ENCODE measurements at regions not wholly inside any gene's neighbourhood (a gene's known extent, or its start where the extent isn't known, plus 50 kb on each side); places are given as distances from the start of the nearest gene placed in this dataset.

DNA sequence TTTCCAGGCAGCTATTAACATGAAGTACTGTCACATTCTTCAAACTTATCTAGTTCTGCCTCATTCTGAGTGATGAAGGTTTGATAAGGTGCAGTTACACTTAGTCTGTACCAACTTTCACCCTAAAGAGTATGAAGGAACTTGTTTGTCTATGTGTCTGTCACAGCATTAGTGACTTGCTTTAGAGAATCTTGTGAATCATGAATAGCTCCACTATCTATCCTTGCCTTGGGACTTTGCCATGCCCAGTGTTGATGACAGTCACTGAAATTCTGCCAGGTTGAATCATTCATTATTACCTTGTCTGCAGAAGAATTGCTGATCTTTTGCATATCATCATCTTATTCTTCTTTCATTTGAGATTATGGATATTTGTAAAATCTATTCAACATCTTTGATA is 50.9 kb upstream of the A1CF start:
- DNase-seq = no peak

DNA sequence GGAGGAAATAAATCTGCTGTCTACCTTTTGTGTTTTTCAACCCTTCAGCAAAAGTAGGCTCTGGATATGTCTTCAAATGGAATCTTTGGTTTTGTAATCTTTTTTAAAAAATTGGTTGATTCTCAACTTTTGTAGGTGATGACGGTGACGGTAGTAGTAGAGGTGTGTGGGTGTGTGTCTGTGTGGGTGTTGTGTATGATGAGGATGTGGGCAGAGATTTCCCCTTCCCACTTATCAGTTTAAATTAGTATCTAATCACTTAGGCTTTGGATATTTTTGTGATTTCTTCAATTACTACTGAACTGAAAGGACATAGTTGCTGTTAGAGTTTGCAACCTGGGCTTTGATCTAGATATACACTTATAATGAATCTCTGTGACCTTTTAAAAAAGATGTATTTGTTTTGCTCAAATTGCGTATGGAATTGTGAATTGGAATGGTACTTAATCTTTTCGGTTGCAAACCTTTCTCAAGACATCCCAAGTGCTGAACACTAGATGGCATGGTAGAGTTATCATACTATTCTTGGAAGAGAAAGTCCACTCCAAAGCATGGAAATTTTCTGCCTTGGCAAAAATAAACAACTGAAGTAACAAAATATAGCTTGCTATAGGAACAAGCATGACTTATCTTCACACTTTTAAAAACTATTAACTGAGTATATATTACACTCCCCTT is 51.9 kb upstream of the A1CF start:
- peak; percentile 14 for DNase-seq

DNA sequence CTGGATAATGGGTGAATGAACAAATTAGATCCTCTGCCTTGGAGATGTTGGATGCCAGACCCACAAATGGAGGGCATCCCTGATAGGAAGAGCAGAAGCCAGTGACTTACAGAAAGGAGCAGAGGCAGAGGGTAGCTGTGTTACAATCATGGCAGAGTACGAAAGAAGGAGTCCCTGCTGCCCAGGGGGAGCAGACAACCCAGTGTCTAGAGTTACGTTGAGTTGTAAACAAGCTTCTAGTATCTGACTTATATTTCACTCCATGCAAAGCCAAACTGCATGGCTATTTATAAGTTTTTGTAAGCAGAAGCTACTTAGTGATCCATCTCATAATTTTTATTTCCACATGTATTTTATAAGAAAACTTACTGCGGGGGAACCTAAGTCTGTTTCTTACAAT is 56.2 kb upstream of the A1CF start:
- no peak for DNase-seq

DNA sequence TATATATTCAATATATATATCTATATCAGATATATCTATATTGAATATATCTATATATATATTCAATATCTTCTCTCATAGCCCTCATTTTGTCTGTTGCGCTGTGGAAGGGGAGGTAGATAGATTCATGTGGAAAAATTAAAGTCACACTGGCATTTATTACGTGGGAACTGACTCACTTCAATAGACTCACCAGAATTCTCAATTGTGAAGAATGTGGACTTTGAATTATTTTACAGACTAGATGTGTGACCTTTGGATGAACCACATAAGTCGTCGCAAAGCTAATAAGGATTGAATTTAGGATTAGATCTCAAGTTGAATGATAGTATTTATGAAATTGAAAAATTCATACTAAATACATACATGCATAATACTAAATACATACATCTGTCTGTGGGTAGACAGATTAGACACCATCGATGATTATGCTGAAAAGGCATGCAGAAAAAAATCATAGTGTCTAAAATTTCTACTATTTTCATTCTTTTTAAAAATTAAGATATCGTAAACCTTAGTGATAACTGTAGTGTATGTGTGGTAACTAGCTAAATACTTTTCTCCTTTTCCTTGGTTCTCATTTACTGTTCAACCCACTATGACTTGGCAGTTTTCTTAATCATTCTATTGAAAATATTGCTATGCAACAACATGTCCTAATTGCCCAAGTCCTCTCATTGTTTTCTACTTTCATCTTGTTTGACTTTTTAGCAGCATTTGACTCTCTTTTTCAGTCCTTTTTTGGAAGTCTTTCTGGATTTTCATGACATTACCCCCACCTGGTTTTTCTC is 61.8 kb upstream of the A1CF start:
- DNase-seq = no peak

DNA sequence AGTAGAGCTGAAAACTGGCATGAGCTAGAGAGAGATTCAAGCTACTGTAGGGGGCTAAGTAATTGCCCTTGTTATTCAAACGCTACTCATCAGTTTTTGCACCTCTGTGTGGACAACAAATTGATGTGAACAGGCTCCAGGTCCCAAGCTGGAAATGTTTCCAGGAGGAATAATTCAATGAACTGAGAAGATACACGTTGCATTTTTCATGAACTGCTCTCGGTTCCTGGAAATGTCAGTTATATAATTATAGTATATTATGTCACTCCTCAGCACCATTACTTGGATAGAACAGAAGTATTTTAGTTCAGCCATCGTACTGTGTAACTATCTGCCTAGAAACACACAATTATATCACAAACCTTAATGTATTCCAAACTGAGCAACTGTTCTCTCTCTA is 65.9 kb upstream of the A1CF start:
- DNase-seq = no peak

DNA sequence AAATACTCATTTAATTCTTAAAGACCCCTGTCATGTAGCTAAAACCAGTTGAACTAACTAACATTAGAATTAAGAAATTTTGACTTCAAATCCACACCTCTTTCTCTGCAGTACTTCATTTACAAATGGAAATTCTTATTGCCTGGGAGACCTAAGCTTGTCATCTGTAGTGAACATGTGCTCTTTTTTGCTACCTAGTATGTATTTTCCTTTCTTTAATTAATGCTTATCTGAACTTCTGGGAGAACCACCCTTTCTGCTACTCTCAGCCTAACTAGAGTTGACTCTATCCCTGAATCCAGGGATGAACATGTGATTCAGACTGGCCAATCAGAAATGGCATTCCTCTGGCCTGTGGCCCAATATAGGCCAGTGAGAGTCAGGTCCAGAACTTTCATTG is 75.9 kb upstream of the A1CF start:
- no peak for DNase-seq

DNA sequence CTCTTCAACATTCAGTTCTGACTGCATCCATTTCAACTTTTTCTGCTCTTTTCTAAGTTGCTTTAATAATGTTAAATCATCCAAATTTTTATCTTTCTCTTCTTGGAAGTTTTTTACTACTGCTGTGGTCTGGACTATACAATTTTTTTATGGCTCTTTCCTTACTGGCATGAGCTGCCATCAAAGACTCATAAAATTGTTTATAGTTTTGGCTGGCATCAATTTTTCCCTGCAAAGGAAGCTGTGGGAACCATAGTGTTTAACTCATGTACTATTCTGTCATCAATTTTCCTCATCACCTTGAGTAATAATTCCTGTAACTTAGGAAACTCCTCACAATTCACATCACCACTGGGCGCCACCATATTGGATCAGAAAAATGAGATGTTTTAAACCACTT is 77.6 kb upstream of the A1CF start:
- no peak for DNase-seq

DNA sequence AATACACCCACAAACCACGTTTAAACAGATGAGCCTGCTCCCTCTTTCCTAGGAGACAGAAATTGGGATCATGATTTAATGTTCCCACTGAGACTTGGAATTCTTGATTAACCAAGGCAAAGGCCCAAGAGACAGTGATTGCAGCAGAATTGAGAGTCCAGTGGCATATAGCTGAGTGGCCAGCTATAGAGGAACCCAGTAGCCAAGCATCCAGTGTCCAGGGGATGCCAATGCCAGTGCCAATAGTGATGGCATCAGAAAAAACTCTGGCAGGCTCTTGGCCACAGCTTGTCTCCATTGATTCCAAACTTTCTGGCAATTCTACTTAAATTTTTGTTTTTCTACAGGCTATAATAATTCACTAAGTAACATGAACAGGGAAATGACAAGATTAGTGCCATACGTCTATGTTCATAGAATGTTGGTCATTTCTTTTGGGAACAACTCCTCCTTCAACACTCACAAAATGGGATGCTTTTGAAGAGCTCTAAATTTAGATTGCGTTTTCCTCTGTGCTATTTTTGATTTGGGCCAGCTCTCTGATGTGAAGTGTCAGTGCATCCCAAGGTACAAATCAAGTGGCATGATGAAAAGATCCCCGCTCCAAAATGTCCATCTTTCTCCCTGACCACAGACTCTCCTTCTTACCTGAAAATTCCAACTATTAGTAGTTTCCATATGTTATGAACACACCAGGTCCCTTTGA is 83.1 kb upstream of the A1CF start:
- DNase-seq = no peak

DNA sequence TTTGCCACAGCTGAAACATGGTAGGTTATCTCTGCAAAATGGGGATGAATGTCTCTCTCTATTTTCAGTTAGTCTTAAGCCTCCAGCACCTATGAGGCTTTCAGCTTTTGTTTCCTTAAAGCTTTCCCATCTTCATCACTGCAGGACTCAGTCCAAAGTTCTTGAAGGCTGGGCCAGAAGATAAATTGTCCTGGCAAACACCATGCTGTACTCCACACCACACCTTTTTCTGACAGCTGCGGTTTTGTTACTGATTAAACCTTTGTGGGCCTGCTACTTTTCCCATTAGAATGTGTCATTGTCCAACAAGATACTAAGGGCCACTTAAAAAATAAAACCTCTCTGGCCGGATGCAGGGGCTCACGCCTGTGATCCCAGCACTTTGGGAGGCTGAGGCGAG is 87.2 kb upstream of the A1CF start:
- DNase-seq = no peak

DNA sequence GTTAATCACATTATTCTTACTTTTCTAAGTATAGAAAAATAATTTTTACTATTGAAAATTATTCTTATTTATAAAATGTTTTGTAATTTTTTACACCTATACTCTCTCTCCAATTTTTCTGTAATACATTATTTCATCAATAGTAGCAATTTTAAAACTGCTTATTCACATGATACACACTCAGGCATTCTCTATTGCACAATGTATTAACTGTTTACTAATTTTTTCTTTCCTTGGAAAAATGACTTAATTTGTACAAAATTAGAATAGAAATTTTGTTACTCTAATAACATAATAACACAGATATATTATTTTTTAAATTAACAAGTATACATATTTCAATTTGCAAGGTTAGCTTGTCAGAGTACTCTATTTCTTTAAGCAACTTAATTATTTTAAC is 92.9 kb upstream of the PRKG1 start:
- no peak for DNase-seq

DNA sequence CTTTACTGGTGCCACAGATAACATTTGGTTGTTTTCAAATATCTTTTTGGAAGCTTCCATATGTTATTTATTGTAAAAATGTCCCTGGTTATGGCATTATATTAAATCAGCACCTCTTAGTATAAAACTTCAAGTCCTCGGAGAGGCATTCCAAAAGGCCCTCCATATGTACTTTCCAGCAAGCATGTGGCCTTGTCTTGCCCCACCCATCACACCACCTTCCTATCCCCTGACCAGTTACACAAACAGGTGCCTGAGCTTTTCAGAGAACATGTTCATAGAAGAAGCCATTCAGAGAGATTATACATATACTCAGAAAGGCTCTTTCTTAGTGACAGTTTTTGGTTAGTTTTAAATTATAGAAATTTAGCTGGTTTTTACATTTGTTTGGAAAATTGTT is 92.4 kb upstream of the PRKG1 start:
- no peak for DNase-seq

DNA sequence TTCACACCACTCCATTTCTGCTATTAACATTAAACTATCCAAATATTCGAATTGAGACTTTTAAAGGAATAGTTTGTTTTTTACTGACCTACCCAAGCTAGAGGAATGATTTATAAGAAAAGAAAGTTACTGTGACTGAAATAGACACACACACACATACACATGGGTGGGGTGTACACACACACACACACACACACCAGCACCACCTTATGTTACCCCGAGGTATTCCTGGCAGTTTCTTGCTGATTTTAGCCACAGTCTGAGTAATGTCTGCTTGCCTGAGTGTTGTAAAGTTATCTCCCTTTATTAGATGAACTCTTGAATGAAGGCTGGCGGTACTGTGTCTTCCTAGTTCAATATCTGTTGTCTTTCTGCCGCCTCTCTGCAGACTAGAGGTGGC is 91.3 kb upstream of the PRKG1 start:
- DNase-seq = no peak

DNA sequence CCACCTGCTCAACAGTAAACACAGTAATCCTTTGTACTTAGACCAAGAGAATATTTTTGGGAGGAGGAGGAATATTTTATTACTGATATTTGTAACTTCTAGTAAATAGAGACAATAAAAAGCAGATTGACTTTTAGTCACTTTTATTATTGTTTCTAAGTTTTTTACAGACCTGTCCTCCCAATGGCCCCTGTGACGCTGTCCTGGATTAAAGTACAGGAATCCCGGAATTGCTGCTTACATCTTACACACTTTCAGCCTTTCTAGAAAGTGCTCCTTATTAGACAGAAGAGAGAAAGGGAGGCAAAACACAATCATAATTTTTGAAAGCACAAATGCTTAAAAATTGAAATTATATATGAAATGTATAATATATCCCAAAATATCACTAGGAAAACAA is 86.4 kb upstream of the PRKG1 start:
- DNase-seq = no peak

DNA sequence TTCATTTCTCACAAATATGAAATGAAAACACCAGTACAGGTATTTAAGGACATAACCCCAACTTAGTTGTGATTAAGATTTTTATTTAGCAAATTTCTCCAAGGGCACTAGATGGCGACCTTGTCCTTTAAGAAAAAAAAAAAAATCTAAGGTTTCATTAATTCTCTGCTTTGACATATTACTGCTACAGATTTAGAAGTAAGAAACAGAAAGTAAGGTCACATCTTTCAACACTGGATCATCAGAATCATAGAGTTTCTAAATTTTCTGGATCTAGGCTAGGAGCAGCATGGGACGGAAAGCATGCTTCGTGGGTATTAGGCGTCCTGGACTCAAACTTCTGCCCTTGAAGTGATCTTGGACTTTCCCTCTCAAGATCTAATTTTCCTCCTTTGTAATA is 85.5 kb upstream of the PRKG1 start:
- no peak for DNase-seq

DNA sequence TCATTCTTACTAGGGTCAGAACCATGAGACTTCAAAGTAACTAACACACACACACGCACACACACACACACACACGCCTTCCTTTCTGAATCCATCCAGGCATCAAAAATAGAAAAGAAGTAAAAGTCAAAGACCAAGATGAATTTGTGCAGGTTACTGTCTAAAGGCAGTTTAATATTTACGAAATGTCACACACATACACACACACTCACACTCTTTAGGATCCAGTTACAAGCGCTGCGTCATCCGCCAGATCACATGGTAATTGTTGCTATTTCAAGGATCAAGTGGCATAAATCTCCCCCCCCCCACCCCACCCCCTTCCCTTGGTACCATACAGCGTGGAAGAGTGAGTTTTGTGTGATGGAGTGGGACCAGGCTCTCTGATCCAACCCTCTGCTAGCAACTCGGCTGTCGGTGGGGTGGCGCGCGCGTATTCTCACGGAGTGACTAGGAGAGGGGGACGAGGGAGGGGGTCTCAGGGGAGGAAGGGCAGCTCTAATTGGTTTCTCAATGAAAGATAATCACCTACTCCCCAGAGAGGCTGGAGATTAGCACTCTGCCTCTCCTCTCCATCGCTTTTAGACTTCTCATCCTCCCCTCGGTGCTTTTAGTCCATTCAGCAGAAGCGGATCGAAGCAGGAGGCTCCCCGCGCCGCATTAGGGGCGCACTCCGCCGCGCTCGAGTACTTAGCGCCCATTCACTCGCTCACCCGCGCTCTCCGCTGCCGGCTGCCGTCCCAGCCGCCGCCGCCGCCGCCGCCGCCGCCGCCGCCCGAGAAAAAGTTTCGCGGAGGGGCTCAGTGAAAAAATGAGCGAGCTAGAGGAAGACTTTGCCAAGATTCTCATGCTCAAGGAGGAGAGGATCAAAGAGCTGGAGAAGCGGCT is 83.5 kb upstream of the PRKG1 start:
- DNase-seq = peak; percentile 21

DNA sequence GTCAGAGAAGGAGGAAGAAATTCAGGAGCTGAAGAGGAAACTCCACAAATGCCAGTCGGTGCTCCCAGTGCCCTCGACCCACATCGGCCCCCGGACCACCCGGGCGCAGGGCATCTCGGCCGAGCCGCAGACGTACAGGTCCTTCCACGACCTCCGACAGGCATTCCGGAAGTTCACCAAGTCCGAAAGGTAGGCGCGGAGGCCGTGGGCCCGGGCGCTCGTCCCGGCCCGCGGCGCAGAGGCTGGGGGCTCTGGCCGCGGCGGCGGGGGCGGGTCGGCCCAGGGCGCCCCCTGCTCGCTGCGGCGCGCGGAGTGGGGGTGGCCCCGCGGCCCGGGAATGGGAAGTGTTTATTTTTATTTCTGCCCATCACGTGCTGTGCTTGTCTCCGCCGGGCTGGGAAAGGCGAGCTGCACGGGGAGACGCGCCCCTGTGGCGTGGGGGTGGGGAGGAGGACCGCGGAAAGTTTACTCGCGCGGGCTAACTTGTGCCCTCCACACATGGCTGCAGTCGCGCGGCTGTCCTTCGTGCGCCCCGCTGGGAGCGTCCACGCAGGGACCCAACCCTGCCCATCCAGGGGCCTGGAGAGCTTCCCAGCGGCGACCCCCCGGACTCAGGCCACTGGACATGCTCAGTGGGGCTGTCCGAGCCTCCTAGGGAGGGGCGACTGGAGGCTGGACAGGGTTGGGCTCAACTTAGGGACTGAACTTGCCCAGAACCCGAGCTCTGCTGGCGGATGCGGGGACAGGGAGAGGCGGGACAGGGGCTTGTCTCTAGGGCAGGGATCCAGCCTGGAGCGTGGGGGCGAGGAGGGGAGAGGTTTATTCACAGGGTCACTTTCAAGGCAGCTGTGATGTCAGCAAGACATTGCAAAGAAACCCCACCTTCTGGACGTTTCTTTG is 82.6 kb upstream of the PRKG1 start:
- DNase-seq = no peak

DNA sequence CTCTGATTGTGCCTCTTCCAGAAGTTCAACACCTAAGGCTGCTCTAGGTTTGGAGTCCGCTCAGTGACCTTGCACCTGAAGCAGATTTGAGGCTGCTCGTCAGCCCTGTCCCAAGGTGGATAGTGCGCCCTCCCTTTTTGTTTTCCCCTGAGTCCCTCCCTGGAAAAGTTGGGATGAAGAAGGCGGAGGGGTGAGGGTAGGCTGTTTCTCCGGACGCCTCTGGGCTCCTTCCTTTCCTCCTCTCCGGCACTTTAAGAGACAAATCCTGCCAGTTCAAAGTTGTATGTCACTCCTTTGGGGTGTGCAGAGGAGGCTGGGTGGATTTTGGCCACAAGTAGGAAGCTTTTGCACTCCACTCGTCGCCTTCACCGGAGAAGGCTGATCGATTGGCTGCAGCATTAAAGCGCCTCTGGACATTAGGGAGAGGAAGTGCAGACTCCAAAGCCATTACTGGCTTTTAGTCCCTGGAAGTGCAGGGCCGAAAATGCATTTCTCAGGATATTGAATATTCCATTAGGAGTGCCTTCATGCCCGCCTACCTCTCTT is 81.9 kb upstream of the PRKG1 start:
- no peak for DNase-seq

DNA sequence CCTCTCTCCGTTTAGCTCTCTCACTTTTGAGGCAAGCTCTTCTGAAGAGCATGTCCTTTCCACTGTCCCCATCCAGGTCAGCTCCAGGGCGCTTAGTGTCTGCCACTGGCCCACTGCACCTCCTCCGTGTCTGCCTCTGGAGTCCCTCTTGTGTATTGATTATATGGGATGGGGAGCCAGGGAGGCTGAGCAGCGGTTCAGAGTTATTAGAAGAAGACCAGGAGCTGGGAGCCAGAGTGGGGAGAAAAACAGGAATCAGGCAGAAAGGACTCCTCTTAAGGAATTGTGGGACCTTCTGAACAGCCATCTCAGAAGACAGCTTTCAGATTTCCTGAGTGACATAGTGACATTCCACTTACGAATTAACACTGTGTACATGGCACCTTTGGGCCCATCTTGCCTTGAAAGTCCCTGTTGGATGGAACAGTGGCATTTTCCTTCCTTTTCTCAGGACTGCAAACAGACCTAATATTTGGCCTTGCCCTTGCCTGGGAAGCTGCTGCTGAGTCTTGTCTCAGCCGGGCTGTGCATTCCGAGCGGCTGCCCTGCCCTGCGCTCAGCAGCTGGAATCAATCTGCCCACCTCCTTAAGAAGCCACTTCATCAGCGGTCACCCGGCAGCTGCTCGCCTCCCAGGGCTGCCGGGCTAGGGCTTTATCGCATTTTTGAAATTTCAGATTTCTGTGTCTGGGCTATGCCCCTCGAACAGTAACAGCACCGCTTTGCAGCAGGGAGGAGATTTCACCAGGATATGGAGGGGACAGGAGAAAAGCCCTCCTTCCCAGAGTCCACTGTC is 81.1 kb upstream of the PRKG1 start:
- DNase-seq = no peak

DNA sequence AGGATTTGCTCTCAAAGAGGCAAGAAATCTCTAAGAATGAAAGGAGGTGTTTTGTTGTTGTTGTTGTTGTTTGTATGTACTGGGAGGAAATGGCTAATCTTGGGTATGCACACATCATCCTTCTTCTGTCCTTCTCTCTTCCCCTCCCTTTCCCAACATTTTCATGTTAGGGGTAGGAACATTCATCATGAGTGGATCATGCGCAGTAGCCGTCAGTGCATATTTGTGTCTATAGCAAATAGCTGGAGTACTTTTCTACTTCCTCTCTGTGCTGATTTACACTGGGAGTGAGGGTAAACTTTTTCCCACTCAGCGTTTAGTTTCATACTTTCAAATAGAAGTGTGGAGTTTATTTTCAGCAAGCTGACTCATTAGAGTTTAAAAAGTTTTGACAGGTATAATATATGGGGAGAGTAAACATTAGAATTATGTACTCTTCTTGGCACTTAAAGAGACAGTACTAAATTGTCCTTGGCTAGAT is 80.5 kb upstream of the PRKG1 start:
- DNase-seq = no peak

DNA sequence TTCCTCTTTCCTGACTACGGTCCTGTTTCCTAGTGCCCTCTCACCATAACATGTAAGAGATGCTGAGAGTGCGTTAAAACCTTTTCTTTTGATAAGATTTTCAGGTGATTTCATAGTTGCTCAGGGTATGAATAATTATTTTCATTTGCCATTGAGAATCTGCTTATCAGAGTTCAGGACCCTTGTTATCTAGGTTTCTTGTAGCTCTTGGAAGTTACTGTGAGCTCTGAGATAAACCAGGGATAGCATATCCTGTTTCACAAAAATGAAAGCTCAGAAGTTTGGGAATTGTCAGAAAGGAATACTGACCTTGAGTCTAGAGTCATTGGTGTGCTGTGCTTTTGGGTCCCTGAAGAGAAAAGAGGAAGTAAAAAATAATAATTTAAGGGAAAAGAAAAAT is 76.8 kb upstream of the PRKG1 start:
- DNase-seq = no peak

DNA sequence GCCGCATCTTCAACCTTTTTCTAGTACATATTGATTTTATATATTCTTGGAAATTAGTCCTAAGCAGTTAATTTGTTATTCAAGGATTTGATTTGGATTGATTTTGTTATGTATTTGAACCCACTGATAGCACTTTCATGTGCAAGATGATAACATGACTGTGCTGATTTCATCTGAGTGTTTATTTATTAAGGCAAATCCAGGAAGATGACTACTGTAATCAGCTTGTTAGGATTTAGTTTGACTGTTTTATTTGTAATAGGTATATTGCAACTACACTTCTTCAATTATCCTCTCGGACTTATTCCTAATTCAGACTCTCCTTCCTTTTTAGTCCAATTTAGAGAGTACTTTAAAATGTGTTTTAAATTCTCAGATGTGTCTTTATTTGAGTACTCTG is 75.1 kb upstream of the PRKG1 start:
- no peak for DNase-seq

Measured in NCI-H2227 treated with DMSO at 0.1 percent for 48 hours (cell line).